ENCODE measurements at regions not wholly inside any gene's neighbourhood (a gene's known extent, or its start where the extent isn't known, plus 50 kb on each side); places are given as distances from the start of the nearest gene placed in this dataset.

DNA sequence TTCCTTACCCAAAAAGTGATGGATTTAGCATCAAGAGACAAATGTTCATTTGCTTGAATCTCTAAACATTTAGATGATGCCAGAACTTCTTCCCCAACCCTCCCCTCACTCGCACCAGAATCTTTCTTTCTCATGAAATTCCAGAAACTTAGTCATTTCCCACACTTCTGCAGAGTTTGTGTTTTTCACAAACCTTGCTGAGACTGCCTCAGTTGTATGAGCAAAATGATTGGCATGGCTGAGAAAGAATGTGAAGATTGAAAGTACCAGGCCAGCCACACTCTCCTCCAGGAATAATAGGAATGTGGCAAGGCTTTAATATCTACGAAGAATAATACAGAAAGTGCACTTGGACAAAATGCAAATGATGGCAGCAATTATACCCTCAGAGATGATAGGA, 428.3 kb upstream of the CDH6 start:
- Mint-ChIP-seq H3K9me3 (peaks cover 0 to 8% (median 5%) of the 10 kb centered on the region in 9 donors), H3K27ac (no peak overlapping the region), H3K4me3 (no peak overlapping the region), H3K27me3 (no peaks in the 10 kb centered on the region), H3K4me1 (no peaks in the 10 kb centered on the region), H3K36me3 (no peaks in the 10 kb centered on the region)
- ATAC-seq: no peak
- POLR2A ChIA-PET: no interaction called here
- DNase-seq: no peak

DNA sequence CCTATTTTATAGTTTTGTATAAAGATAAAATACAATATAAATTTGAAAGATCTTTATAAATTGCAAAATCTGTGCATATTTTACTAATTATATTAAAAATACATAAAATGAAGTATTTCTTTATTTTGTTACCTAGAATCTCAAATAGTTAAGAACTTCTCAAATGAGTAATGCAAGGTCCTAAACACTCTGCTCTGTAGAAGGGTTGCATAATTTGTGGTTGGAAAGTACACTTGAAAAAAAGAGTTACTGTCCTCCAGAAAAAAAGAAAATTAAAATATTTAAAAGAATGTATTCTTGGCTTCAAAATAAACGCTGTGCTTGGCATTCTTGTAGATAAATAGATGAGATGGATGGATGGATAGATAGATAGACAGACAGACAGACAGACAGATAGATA, 428.8 kb upstream of the CDH6 start:
- no peak overlapping the region for H3K4me3 Mint-ChIP-seq
- H3K4me1 Mint-ChIP-seq: no peaks in the 10 kb centered on the region
- DNase-seq (no peak), ATAC-seq (no peak)
- H3K9me3 Mint-ChIP-seq: peaks cover 0 to 13% (median 7%) of the 10 kb centered on the region in 9 donors
- no peaks in the 10 kb centered on the region for H3K27me3 Mint-ChIP-seq
- no peak overlapping the region for H3K27ac Mint-ChIP-seq
- POLR2A ChIA-PET: no interaction called here
- H3K36me3 Mint-ChIP-seq: no peaks in the 10 kb centered on the region

- POLR2A ChIA-PET: no interaction called here
- Mint-ChIP-seq H3K9me3 (peaks cover 0 to 25% (median 9%) of the 10 kb centered on the region in 9 donors), H3K27ac (no peak overlapping the region), H3K4me3 (no peak overlapping the region), H3K36me3 (no peaks in the 10 kb centered on the region), H3K27me3 (no peaks in the 10 kb centered on the region), H3K4me1 (no peaks in the 10 kb centered on the region)
- ATAC-seq (no peak), DNase-seq (no peak)
Observed at GRCh38 chr5:30759731-30760130, 433.8 kb upstream of the CDH6 start.

GRCh38 chr5:30752015-30752414, 441.5 kb upstream of the CDH6 start:
- Mint-ChIP-seq H3K27me3 (no peaks in the 10 kb centered on the region), H3K4me1 (no peaks in the 10 kb centered on the region), H3K27ac (no peak overlapping the region), H3K9me3 (peaks cover 0 to 24% (median 18%) of the 10 kb centered on the region in 9 donors), H3K36me3 (no peaks in the 10 kb centered on the region), H3K4me3 (no peak overlapping the region)
- no peak for ATAC-seq
- POLR2A ChIA-PET: no interaction called here
- no peak for DNase-seq

- DNase-seq (no peak), ATAC-seq (no peak)
- no peak overlapping the region for H3K27ac Mint-ChIP-seq
- POLR2A ChIA-PET: no interaction called here
- H3K4me1 Mint-ChIP-seq: no peaks in the 10 kb centered on the region
- no peaks in the 10 kb centered on the region for H3K27me3 Mint-ChIP-seq
- H3K36me3 Mint-ChIP-seq: no peaks in the 10 kb centered on the region
- H3K4me3 Mint-ChIP-seq: no peak overlapping the region
- peaks cover 0 to 21% (median 13%) of the 10 kb centered on the region in 9 donors for H3K9me3 Mint-ChIP-seq
Observed at GRCh38 chr5:30749971-30750370, 443.5 kb upstream of the CDH6 start.

GRCh38 chr5:30747412-30747811, 446.1 kb upstream of the CDH6 start:
- Mint-ChIP-seq H3K36me3 (no peaks in the 10 kb centered on the region), H3K27ac (no peak overlapping the region), H3K4me1 (no peaks in the 10 kb centered on the region), H3K27me3 (no peaks in the 10 kb centered on the region), H3K4me3 (no peak overlapping the region), H3K9me3 (peaks cover 0 to 23% (median 8%) of the 10 kb centered on the region in 9 donors)
- POLR2A ChIA-PET: no interaction called here
- ATAC-seq: no peak
- no peak for DNase-seq

- no peak for DNase-seq
- no peak for ATAC-seq
- Mint-ChIP-seq H3K4me3 (no peak overlapping the region), H3K27me3 (no peaks in the 10 kb centered on the region), H3K4me1 (no peaks in the 10 kb centered on the region), H3K9me3 (peaks cover 2 to 26% (median 8%) of the 10 kb centered on the region in 9 donors), H3K27ac (no peak overlapping the region), H3K36me3 (no peaks in the 10 kb centered on the region)
- POLR2A ChIA-PET: no interaction called here
Observed at GRCh38 chr5:30736669-30737068, 456.8 kb upstream of the CDH6 start.

DNA sequence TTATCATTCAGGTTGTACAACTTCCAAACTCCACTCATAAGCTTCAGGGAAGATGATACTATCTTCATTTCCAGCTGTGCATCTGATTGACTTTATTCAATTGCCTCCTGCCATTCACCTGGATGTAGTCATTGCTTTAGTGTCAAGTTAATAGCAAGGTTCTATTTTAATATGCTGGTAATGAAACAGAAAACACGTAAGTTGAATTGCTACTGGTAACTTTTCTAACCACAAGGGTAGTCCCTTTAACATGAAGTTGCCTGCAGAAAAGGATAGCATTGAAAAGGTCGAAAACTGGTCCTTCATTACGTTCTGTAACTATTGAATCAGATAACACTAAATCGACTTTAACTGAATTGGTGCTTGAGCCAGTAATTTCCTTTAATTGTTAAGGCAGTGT, 459.4 kb upstream of the CDH6 start:
- no peak overlapping the region for H3K4me3 Mint-ChIP-seq
- H3K27me3 Mint-ChIP-seq: no peaks in the 10 kb centered on the region
- no peaks in the 10 kb centered on the region for H3K4me1 Mint-ChIP-seq
- ATAC-seq (no peak), DNase-seq (no peak)
- POLR2A ChIA-PET: no interaction called here
- peaks cover 0 to 4% (median 0%) of the 10 kb centered on the region in 3 donors for H3K36me3 Mint-ChIP-seq
- peaks cover 2 to 26% (median 10%) of the 10 kb centered on the region in 9 donors for H3K9me3 Mint-ChIP-seq
- no peak overlapping the region for H3K27ac Mint-ChIP-seq

GRCh38 chr5:30725073-30725472, 468.4 kb upstream of the CDH6 start:
- Mint-ChIP-seq H3K36me3 (no peaks in the 10 kb centered on the region), H3K27ac (no peak overlapping the region), H3K4me1 (no peaks in the 10 kb centered on the region), H3K4me3 (no peak overlapping the region), H3K9me3 (peaks cover 0 to 20% (median 8%) of the 10 kb centered on the region in 9 donors), H3K27me3 (no peaks in the 10 kb centered on the region)
- POLR2A ChIA-PET: no interaction called here
- no peak for ATAC-seq
- DNase-seq: no peak

DNA sequence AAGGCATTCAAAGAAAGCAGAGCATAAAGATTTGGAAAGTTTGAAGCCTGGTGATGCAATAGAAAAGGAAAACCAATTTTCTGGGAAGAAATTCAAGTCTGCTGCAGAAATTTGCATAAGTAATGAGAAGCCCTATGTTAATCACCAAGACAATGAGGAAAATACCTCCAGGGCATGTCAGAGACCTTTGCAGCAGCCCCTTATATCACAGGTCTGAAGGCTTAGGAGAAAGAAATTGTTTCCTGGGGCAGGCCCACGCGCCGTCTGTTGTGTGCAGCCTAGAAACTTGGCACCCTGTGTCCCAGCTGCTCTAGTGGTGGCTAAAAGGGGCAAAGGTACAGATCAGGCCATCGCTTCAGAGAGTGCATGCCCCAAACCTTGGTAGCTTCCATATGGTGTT, 495.3 kb upstream of the CDH6 start:
- no peak overlapping the region for H3K4me3 Mint-ChIP-seq
- DNase-seq (no peak), ATAC-seq (no peak)
- H3K27ac Mint-ChIP-seq: no peak overlapping the region
- POLR2A ChIA-PET: no interaction called here
- no peaks in the 10 kb centered on the region for H3K4me1 Mint-ChIP-seq
- H3K9me3 Mint-ChIP-seq: peaks cover 10 to 50% (median 19%) of the 10 kb centered on the region in 9 donors
- H3K27me3 Mint-ChIP-seq: no peaks in the 10 kb centered on the region
- H3K36me3 Mint-ChIP-seq: peaks cover 0 to 7% (median 0%) of the 10 kb centered on the region in 3 donors

GRCh38 chr5:30693326-30693725, 500.2 kb upstream of the CDH6 start:
- peaks cover 6 to 29% (median 11%) of the 10 kb centered on the region in 9 donors for H3K9me3 Mint-ChIP-seq
- no peaks in the 10 kb centered on the region for H3K4me1 Mint-ChIP-seq
- H3K4me3 Mint-ChIP-seq: no peak overlapping the region
- ATAC-seq: no peak
- DNase-seq: no peak
- H3K36me3 Mint-ChIP-seq: peaks cover 0 to 7% (median 0%) of the 10 kb centered on the region in 3 donors
- no peak overlapping the region for H3K27ac Mint-ChIP-seq
- H3K27me3 Mint-ChIP-seq: no peaks in the 10 kb centered on the region
- POLR2A ChIA-PET: no interaction called here

- no peak for ATAC-seq
- Mint-ChIP-seq H3K9me3 (peaks cover 0 to 15% (median 7%) of the 10 kb centered on the region in 9 donors), H3K36me3 (no peaks in the 10 kb centered on the region), H3K4me1 (no peaks in the 10 kb centered on the region), H3K27ac (peak overlapping the region in 1 of 10 donors; percentile 5), H3K4me3 (no peak overlapping the region), H3K27me3 (no peaks in the 10 kb centered on the region)
- no peak for DNase-seq
- POLR2A ChIA-PET: no interaction called here
Observed at GRCh38 chr5:30690931-30691330, 502.6 kb upstream of the CDH6 start.

GRCh38 chr5:30687461-30687860, 506.0 kb upstream of the CDH6 start:
- Mint-ChIP-seq H3K36me3 (no peaks in the 10 kb centered on the region), H3K4me1 (no peaks in the 10 kb centered on the region)
- no peak for ATAC-seq

GRCh38 chr5:30686530-30686929, 507.0 kb upstream of the CDH6 start:
- no peak overlapping the region for H3K4me3 Mint-ChIP-seq
- no peak for DNase-seq
- no peaks in the 10 kb centered on the region for H3K36me3 Mint-ChIP-seq
- no peak overlapping the region for H3K27ac Mint-ChIP-seq
- H3K4me1 Mint-ChIP-seq: no peaks in the 10 kb centered on the region
- H3K27me3 Mint-ChIP-seq: no peaks in the 10 kb centered on the region
- peaks cover 0 to 28% (median 9%) of the 10 kb centered on the region in 9 donors for H3K9me3 Mint-ChIP-seq
- no peak for ATAC-seq
- POLR2A ChIA-PET: no interaction called here

More at GRCh38 chr5:30687461-30687860, 506.0 kb upstream of the CDH6 start:
- DNase-seq: no peak
- Mint-ChIP-seq H3K9me3 (peaks cover 0 to 28% (median 10%) of the 10 kb centered on the region in 9 donors), H3K27me3 (no peaks in the 10 kb centered on the region), H3K27ac (no peak overlapping the region), H3K4me3 (no peak overlapping the region)
- POLR2A ChIA-PET: no interaction called here

All from naive thymus-derived CD8-positive, alpha-beta T cell (primary cell).